Pulmonary artery endothelial cell (primary cell): ENCODE measurements at regions not wholly inside any gene's neighbourhood (a gene's known extent, or its start where the extent isn't known, plus 50 kb on each side); places are given as distances from the start of the nearest gene placed in this dataset.
A peak's percentile ranks its signal among the peaks of the same experiment; 100 is the strongest.

Experiments
- DNase-seq: peaks from one replicate; pipeline ENCODE4 v3.0.0-alpha.2; 2011; ENCODE audit warnings: low read depth, low spot score

- no peak for DNase-seq
Measured at GRCh38 chr5:74198156-74198555, 442.4 kb downstream of the ENC1 start.

GRCh38 chr5:74196233-74196632 is 444.3 kb downstream of the ENC1 start:
- DNase-seq, result no peak

GRCh38 chr5:74194196-74194595 is 446.3 kb downstream of the ENC1 start:
- DNase-seq, result no peak

GRCh38 chr5:74192606-74193299 is 447.8 kb downstream of the ENC1 start:
- no peak for DNase-seq

GRCh38 chr5:74188351-74189105 is 452.0 kb downstream of the ENC1 start:
- no peak for DNase-seq

- no peak for DNase-seq
Measured at GRCh38 chr5:74187757-74188156, 452.8 kb downstream of the ENC1 start.

GRCh38 chr5:74186356-74187315 is 453.9 kb downstream of the ENC1 start:
- DNase-seq, result no peak

- no peak for DNase-seq
Measured at GRCh38 chr5:74185599-74185998, 454.9 kb downstream of the ENC1 start.

- no peak for DNase-seq
Measured at GRCh38 chr5:74184649-74185048, 455.9 kb downstream of the ENC1 start.

GRCh38 chr5:74183041-74183440 is 457.5 kb downstream of the ENC1 start:
- no peak for DNase-seq

- no peak for DNase-seq
Measured at GRCh38 chr5:74182603-74183002, 457.9 kb downstream of the ENC1 start.

GRCh38 chr5:74179701-74180100 is 460.8 kb downstream of the ENC1 start:
- no peak for DNase-seq

- DNase-seq, result peak; percentile 36
Measured at GRCh38 chr5:74179179-74179578, 461.3 kb downstream of the ENC1 start.

- DNase-seq, result no peak
Measured at GRCh38 chr5:74177961-74178360, 462.6 kb downstream of the ENC1 start.

GRCh38 chr5:74174366-74174765 is 466.2 kb downstream of the ENC1 start:
- no peak for DNase-seq

GRCh38 chr5:74173665-74174064 is 466.9 kb downstream of the ENC1 start:
- no peak for DNase-seq

GRCh38 chr5:74173241-74173640 is 467.3 kb downstream of the ENC1 start:
- no peak for DNase-seq

GRCh38 chr5:74169701-74170100 is 470.8 kb downstream of the ENC1 start:
- DNase-seq, result no peak

- no peak for DNase-seq
Measured at GRCh38 chr5:74167930-74168315, 472.6 kb downstream of the ENC1 start.

GRCh38 chr5:74167206-74167929 is 473.2 kb downstream of the ENC1 start:
- DNase-seq, result peak; percentile 57

GRCh38 chr5:74166064-74166463 is 474.5 kb downstream of the ENC1 start:
- peak; percentile 52 for DNase-seq
